Caco-2 (cell line): ENCODE measurements at regions not wholly inside any gene's neighbourhood (a gene's known extent, or its start where the extent isn't known, plus 50 kb on each side); places are given as distances from the start of the nearest gene placed in this dataset.
"Not testable (repeated sequence)": the region's sequence is repeated elsewhere in the genome, so short reads cannot be mapped to it uniquely, and the experiment has no call there.

Experiments used
- BruUV-seq: library from RNA; stranded (reverse); fragments of 400-500 nt; replicated peaks from 2 replicates; lab custom pipeline; 2021; lab: Mats Ljungman, UMichigan
- CTCF ChIA-PET: fragments of 300-600 bp; sonication (Branson Sonifier 250); formaldehyde crosslinking; loops from one replicate; lab custom pipeline; 2022; ENCODE audit warnings: antibody characterized with exemption; lab: Charles Lee
- POLR2A ChIA-PET: fragments of 300-600 bp; sonication (Branson Sonifier 250); formaldehyde crosslinking; loops from one replicate; lab custom pipeline; 2022; ENCODE audit warnings: antibody characterized with exemption; lab: Charles Lee
- DNase-seq, 2 experiments: peaks; one replicate each; pipeline versions ENCODE4 v3.0.0 to v3.0.0-alpha.2; 2020 to 2022
- H3K27me3 ChIP-seq: replicated peaks from 2 replicates; pipeline ENCODE4 v1.6.0; 2011; ENCODE audit warnings: low read length; ENCODE audit not compliant: control insufficient read depth, insufficient read depth
- H3K36me3 ChIP-seq: 2 replicates; pipeline ENCODE4 v1.5.1; 2011; ENCODE audit warnings: low read length; ENCODE audit not compliant: control insufficient read depth, insufficient read depth
- H3K4me1 ChIP-seq: fragments of 250-450 bp; sonication (Bioruptor Pico); 2 replicates; pipeline ENCODE4 v1.5.1; 2020; ENCODE audit warnings: mild to moderate bottlenecking
- H3K4me3 ChIP-seq: 2 replicates; pipeline ENCODE4 v1.5.1; 2011; ENCODE audit warnings: low read depth, mild to moderate bottlenecking, control low read depth, low read length
- H3K9me3 ChIP-seq: fragments of 250-450 bp; sonication (Bioruptor Pico); 2 replicates; pipeline ENCODE4 v1.5.1; 2020; ENCODE audit warnings: mild to moderate bottlenecking, moderate library complexity
- H3K27ac Mint-ChIP-seq: one replicate; pipeline ENCODE4 v1.8.0; 2022; ENCODE audit warnings: mixed read lengths; ENCODE audit not compliant: unreplicated experiment
- H3K27me3 Mint-ChIP-seq: one replicate; pipeline ENCODE4 v1.8.0; 2022; ENCODE audit warnings: mixed read lengths; ENCODE audit not compliant: insufficient read depth, unreplicated experiment
- H3K36me3 Mint-ChIP-seq: one replicate; pipeline ENCODE4 v1.8.0; 2022; ENCODE audit warnings: mild to moderate bottlenecking, mixed read lengths; ENCODE audit not compliant: insufficient read depth, unreplicated experiment
- H3K4me1 Mint-ChIP-seq: one replicate; pipeline ENCODE4 v1.8.0; 2022; ENCODE audit warnings: low read depth, mixed read lengths; ENCODE audit not compliant: unreplicated experiment
- H3K4me3 Mint-ChIP-seq: one replicate; pipeline ENCODE4 v1.8.0; 2022; ENCODE audit warnings: mild to moderate bottlenecking, moderate library complexity, mixed read lengths; ENCODE audit not compliant: unreplicated experiment
- H3K9me3 Mint-ChIP-seq: one replicate; pipeline ENCODE4 v1.8.0; 2022; ENCODE audit warnings: mixed read lengths; ENCODE audit not compliant: unreplicated experiment
- CTCF ChIP-seq, 2 experiments: fragments of 200-600 bp in 1 of 2; IDR thresholded peaks; 1 replicate in 1 of 2; 2 replicates in 1 of 2; pipeline versions ENCODE4 v1.5.1 to v1.8.0; 2011 to 2022; ENCODE audit warnings: antibody characterized with exemption in 1 of 2, control low read depth in 1 of 2, inconsistent platforms in 1 of 2, low read depth in 1 of 2, low read length in 1 of 2, mild to moderate bottlenecking in 1 of 2, moderate library complexity in 1 of 2; ENCODE audit not compliant: insufficient read depth in 1 of 2, severe bottlenecking in 1 of 2, unreplicated experiment in 1 of 2
- intact Hi-C: fragments of 100-400 bp; cut with micrococcal nuclease; formaldehyde crosslinking; loops from one replicate; pipeline ENCODE4 v1.10.0; 2022; ENCODE audit not compliant: unreplicated experiment

- POLR2A ChIA-PET = no interaction called here
- Histone ChIP-seq H3K4me3 (no peak overlapping the region), H3K36me3 (no peaks in the 10 kb centered on the region), H3K27me3 (no peaks in the 10 kb centered on the region), H3K9me3 (no peaks in the 10 kb centered on the region), H3K4me1 (peaks cover 20% of the 10 kb centered on the region)
- DNase-seq = no peak
- Mint-ChIP-seq H3K4me3 (no peak overlapping the region), H3K9me3 (no peaks in the 10 kb centered on the region), H3K4me1 (peaks cover 8% of the 10 kb centered on the region), H3K36me3 (no peaks in the 10 kb centered on the region), H3K27ac (no peak overlapping the region), H3K27me3 (no peaks in the 10 kb centered on the region)
- intact Hi-C loops = no loop called here
- BruUV-seq = no TSS peak
- CTCF ChIA-PET = no interaction called here
- no peak for TF ChIP-seq CTCF (IDR thresholded peaks at IDR 0.05; ENCODE audit: insufficient read depth in 1 of 2, low read depth in 1 of 2, low read length in 1 of 2, severe bottlenecking in 1 of 2, unreplicated experiment in 1 of 2)
Observed at GRCh38 chr5:122615146-122615545, 159.7 kb upstream of the SNX2 start.

DNA sequence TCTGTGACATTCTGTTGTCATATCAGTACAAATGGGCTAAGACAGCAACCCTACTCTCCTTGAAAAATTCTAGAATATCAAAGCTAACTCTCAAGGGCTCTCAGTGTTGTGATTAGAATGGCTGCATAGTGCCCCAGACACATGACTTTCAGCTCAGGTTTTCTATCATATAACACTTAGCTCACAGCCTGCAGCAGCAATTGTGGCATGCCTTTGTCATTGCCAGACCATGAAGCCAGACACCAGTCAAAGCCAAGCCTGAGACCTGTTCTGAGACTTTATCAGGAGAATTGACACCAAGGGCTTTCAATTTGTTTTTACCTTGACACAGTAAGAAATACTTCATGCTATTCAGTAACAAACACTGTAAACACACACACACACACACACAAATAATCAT, 159.0 kb upstream of the SNX2 start:
- H3K27ac Mint-ChIP-seq = no peak overlapping the region
- H3K36me3 Mint-ChIP-seq = no peaks in the 10 kb centered on the region
- no peak for DNase-seq
- no peak overlapping the region for H3K4me3 ChIP-seq
- intact Hi-C loops = no loop called here
- H3K4me3 Mint-ChIP-seq = no peak overlapping the region
- no peaks in the 10 kb centered on the region for H3K9me3 Mint-ChIP-seq
- H3K9me3 ChIP-seq = no peaks in the 10 kb centered on the region
- H3K27me3 ChIP-seq = no peaks in the 10 kb centered on the region
- H3K36me3 ChIP-seq = no peaks in the 10 kb centered on the region
- H3K4me1 Mint-ChIP-seq = peaks cover 8% of the 10 kb centered on the region
- peaks cover 15% of the 10 kb centered on the region for H3K4me1 ChIP-seq
- H3K27me3 Mint-ChIP-seq = no peaks in the 10 kb centered on the region
- CTCF ChIA-PET = no interaction called here
- POLR2A ChIA-PET = no interaction called here
- TF ChIP-seq CTCF (IDR thresholded peaks at IDR 0.05; ENCODE audit: insufficient read depth in 1 of 2, low read depth in 1 of 2, low read length in 1 of 2, severe bottlenecking in 1 of 2, unreplicated experiment in 1 of 2) = no peak
- BruUV-seq = no TSS peak

- CTCF ChIA-PET, intact Hi-C loops: not testable (repeated sequence)
Observed at GRCh38 chr5:122618046-122618445, 156.8 kb upstream of the SNX2 start.

DNA sequence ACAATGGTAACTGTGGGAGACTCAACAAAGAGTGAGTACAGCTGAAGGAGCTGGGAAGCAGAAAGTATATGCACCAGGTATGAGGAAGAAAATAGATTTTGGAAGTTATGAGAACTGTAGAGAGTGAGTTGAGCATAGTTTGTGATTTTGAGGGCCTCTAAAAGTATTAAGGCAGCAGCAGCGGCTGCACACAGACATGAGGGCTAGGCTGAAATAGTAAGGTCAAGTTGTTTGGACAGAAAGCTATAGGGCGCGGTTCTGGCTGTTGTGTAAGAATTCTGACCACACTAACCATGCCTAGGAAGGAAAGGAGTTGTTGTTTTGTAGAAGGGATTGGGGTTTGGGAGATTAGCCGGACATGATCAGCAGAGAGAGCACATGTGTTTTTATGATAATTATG, 154.1 kb upstream of the SNX2 start:
- H3K36me3 Mint-ChIP-seq, H3K4me3 ChIP-seq, intact Hi-C loops, CTCF ChIA-PET, H3K4me1 Mint-ChIP-seq, H3K4me1 ChIP-seq, H3K36me3 ChIP-seq, H3K27me3 Mint-ChIP-seq, H3K27me3 ChIP-seq, H3K9me3 ChIP-seq, BruUV-seq, POLR2A ChIA-PET, H3K9me3 Mint-ChIP-seq, H3K27ac Mint-ChIP-seq, DNase-seq, H3K4me3 Mint-ChIP-seq: not testable (repeated sequence)

More at GRCh38 chr5:122618046-122618445, 156.8 kb upstream of the SNX2 start:
- H3K27me3 Mint-ChIP-seq, POLR2A ChIA-PET, H3K36me3 Mint-ChIP-seq, H3K4me3 ChIP-seq, H3K27me3 ChIP-seq, H3K9me3 ChIP-seq, H3K9me3 Mint-ChIP-seq, H3K4me3 Mint-ChIP-seq, H3K4me1 ChIP-seq, H3K27ac Mint-ChIP-seq, H3K4me1 Mint-ChIP-seq, H3K36me3 ChIP-seq, DNase-seq, BruUV-seq: not testable (repeated sequence)

GRCh38 chr5:122628714-122629113, 146.2 kb upstream of the SNX2 start:
- intact Hi-C loops, POLR2A ChIA-PET, H3K36me3 ChIP-seq, H3K4me3 ChIP-seq, H3K4me3 Mint-ChIP-seq, H3K4me1 ChIP-seq, BruUV-seq, H3K27ac Mint-ChIP-seq, H3K4me1 Mint-ChIP-seq, H3K9me3 ChIP-seq, H3K36me3 Mint-ChIP-seq, DNase-seq, H3K27me3 ChIP-seq, CTCF ChIA-PET, H3K9me3 Mint-ChIP-seq, H3K27me3 Mint-ChIP-seq: not testable (repeated sequence)
